ENCODE measurements at regions not wholly inside any gene's neighbourhood (a gene's known extent, or its start where the extent isn't known, plus 50 kb on each side); places are given as distances from the start of the nearest gene placed in this dataset.

- no peak for DNase-seq (ENCODE audit: low read depth in 3 of 3)
These were observed 222.9 kb downstream of the BRD1 start for GRCh38 chr22:49604732-49605302.

- no peak for DNase-seq (ENCODE audit: low read depth in 3 of 3)
These were observed 224.7 kb downstream of the BRD1 start for GRCh38 chr22:49603016-49603415.

DNA sequence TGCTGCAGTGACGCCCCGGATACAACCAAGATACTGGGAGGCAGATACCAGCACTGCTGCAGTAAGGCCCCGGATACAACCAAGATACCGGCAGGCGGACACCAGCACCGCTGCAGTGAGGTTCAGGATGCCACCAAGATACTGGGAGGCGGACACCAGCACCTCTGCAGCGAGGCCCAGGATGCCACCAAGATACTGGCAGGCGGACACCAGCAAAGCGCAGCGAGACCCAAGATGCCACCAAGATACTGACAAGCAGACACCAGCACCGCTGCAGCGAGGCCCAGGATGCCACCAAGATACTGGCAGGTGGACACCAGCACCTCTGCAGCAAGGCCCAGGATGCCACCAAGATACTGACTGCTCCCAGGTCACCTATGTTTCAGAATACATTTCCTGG lies 225.2 kb downstream of the BRD1 start:
- no peak for DNase-seq (ENCODE audit: low read depth in 3 of 3)

GRCh38 chr22:49601614-49602321 lies 225.9 kb downstream of the BRD1 start:
- DNase-seq (ENCODE audit: low read depth in 3 of 3), result no peak

DNA sequence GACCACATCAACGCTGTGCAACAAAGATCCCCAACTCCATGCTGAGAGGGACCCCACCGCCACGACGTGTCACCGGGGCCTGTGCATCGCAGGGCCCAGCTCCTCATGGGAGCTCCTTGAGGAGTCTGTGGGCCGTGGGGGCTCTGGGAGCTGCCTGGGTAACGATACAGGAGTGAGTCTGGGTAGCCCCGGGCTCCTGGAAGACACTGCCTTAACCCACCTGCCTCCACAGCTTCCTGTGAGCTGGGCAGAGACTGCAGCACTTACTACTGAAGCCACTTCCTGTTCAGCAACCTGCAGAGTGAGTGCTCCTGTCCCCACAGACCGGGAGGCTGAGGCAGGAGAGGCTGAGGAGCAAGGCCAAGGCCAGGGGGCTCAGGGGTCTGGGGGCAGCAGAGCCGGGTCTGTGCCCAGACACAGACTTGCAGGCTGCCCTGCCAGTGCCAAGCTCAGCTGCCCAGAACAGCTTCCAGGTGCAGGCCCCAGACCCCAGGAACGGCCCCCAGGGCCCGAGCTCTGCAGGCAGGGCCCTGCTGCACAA lies 226.7 kb downstream of the BRD1 start:
- DNase-seq (ENCODE audit: low read depth in 3 of 3), result no peak

DNA sequence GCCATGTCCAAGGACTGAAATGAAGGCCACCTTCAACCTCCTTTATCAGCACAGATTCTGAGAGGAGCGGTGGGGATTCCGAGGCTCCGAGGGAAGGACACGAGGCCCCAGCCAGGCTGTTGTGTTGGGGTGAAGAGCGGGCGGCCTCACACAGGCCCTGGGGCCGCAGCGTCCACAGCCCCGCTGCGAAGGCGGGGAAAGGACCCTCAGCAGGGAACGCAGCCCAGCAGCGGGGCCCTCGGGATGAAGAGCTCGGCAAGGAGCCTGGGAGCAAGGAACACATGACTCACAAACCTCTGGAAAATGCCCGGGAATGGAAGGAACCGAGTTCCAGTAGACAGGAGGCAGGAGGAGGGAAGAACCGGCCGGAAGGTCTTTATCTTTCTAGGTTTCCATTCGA lies 227.2 kb downstream of the BRD1 start:
- DNase-seq (ENCODE audit: low read depth in 3 of 3), result no peak

GRCh38 chr22:49599691-49600455 lies 227.8 kb downstream of the BRD1 start:
- DNase-seq (ENCODE audit: low read depth in 3 of 3), result no peak

- DNase-seq (ENCODE audit: low read depth in 3 of 3), result no peak
These were observed 228.6 kb downstream of the BRD1 start for GRCh38 chr22:49599039-49599438.

GRCh38 chr22:49598338-49598737 lies 229.3 kb downstream of the BRD1 start:
- DNase-seq (ENCODE audit: low read depth in 3 of 3), result no peak

GRCh38 chr22:49597428-49598039 lies 230.1 kb downstream of the BRD1 start:
- no peak for DNase-seq (ENCODE audit: low read depth in 3 of 3)

DNA sequence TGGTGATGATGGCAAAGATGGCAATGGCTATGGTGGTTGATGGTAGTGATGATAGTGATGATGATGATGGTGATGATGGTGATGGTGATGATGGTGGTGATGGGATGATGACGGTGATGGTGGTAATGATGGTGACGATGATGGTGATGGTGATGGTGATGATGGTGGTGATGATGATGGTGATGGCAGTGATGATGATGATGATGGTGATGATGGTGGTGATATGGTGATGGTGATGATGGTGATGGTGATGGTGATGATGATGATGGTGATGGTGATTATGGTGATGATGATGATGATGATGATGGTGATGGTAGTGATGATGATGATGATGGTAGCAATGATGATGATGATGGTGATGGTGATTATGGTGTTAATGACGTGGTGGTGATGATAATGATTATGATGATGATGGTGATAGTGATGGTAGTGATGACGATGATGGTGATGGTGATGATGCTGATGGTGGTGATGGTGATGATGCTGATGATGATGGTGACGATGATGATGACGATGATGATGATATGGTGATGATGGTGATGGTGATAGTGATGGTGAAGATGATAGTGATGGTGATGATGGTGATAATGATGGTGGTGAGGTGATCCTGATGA lies 232.1 kb downstream of the BRD1 start:
- DNase-seq (ENCODE audit: low read depth in 3 of 3), result no peak

DNA sequence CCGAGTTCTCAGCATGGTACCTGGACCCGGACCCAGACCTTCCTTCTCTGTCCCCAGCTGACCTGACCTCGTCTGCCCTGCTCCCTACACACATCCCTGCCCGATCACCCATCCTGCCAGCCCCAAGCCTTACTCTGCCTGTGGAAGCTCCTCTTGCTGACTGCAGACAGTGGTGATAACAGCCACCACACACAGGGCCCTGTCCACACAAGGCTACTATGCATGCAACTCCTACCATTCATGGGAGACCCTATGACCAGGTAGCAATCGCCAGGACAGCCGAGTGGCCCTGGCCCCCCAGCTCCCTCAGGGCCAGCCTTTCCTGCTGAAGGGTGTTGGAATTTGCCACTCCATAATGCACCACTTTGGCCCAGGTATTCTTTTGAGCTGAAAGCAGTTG lies 233.6 kb downstream of the BRD1 start:
- DNase-seq (ENCODE audit: low read depth in 3 of 3), result no peak

DNA sequence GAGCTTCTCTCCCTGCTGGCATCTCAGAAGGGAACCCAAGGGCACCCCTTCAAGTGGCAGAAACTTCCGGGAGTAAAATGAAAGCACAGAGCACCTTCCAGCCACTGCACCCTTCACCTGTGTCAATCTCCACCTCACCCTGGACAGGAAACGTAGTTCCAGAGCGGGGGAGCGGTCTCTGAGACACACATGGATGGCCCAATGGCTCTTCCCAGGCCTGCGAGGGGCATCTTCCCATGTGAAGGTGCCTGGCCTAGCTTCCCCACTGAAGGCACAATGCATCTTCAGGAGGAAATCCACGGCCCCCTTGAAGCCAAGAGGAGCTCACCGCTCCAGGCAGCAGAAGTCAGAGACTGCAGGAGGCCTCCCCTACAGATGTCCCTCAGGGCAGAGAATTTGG lies 234.2 kb downstream of the BRD1 start:
- DNase-seq (ENCODE audit: low read depth in 3 of 3), result no peak

DNA sequence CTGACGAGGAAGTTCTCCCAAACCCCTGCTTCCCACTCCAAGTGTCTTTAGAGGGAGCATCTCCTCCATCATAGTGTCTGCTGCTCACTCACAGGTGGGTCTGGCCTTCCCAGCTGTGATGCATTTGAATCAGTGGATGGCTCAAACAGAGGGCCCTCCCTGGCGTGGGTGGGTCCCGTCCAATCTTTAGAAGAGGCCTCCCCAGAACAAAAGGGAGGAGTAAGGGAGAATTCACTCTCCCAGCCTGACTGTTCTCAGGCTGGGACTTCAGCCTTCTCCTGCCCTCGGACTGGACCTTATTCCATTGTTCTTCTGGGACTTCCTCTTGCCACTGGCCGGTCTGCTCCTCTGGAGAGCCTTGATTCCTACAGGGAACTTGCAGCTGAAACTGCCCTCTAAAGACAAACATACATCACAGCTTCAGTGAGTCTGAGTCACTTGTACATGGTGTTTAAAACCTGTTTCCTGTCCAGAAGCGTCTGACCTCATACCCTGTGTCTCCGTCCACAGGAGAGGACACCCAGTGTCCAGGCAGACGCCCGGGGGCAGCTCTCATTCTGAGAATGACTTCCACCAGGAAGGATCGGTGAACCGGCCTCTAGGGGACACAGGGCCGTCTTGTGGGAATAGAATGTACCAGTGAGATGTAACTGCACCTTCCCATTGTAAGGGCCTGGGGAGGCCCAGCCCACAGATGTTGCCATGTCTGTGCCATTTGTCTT lies 234.7 kb downstream of the BRD1 start:
- no peak for DNase-seq (ENCODE audit: low read depth in 3 of 3)

GRCh38 chr22:49590851-49591445 lies 236.7 kb downstream of the BRD1 start:
- no peak for DNase-seq (ENCODE audit: low read depth in 3 of 3)

DNA sequence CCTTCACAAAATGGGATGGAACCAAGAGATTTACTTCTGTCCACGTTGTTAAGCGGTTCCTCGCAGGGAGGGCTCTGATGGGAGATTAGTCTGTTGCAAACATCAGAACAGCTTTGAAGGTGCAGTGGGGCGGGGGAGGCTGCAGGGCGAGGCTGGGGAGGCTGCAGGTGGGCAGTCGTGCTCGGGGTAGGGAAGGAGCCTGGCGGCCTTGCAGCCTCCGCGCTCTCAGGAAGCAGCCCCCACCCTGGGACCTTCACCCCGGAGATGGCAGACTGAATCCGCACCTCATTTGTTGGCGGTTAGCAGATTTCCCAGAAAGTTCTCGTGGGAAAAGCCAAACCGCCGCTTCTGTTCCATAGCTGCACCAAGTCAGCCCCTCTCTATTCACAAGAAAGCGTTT lies 237.3 kb downstream of the BRD1 start:
- no peak for DNase-seq (ENCODE audit: low read depth in 3 of 3)

DNA sequence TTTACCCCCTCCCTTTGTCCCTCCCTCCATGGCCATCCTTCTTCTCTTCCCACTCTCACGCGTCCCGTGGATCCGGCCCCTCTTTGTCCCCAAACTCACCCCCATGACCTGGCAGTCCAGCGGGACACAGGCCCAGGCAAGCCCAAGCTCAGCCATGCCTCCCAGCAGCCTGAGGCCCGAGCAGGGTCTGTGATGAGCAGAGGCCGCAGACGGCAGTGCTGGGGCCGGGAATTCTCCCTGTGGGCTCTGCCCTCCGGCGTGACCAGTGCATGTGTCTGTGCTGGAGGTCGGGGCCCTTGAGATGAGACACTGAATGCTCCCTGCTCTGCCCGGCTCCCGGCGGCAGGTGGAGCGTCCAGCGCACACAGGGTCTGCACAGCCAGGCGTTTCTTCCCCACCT lies 237.9 kb downstream of the BRD1 start:
- no peak for DNase-seq (ENCODE audit: low read depth in 3 of 3)

DNA sequence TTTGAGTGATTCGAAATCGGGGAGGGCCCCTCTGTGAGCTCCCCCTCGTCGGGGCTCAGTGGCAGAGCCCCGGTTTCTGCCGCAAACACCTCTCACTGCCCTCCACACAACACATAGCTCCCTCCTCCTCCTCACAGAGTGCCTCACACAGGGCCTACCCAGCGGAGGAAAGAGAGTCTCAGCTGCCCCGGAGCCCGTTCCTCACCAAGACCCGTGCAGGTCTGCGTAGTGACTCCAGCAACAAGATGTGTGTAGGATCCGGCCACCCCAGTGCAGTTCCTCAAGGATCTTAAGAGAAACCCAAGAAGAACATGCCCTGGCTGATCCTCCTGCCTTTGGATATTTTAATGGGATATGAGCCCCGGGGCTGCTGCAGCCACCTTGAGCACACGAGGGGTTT lies 238.4 kb downstream of the BRD1 start:
- no peak for DNase-seq (ENCODE audit: low read depth in 3 of 3)

DNA sequence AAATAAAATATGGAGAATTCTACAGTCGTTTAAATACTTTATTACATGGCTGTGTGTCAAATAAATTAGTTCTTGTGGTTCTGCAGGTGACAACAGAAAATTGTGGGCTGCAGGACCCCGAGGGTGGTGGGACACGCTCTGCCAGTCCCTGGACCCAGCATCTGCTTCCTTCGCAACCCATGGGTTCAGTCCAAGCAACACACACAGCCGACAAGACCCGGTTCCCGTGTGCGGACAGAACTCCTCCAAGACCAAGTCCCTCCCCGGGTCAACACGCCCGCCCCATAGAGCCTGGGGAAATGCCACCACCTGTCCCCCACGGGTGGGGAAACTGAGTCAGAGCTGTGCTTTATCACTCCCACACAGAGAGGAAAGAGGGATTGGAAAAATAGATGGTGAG lies 238.9 kb downstream of the BRD1 start:
- no peak for DNase-seq (ENCODE audit: low read depth in 3 of 3)

- DNase-seq (ENCODE audit: low read depth in 3 of 3), result no peak
These were observed 239.7 kb downstream of the BRD1 start for GRCh38 chr22:49587987-49588386.

DNA sequence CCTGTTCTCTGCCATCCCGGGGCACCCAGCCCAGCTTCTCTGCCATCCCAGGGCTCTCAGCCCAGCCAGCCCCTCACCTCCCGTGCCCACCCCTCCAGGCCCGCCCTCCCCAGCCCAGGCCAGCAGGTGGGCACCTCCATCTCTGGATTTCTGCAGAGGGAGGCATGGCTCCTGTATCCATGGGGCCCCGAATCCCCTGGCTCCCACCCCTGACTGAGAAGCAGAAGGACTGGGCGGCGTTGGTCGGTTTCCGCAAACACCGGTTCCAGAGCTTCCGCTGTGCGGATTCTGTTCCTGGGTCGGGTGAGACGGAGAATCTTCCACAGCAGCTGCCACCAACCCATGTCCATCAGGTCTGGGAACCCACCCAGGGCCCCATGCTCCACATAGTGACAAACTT lies 240.3 kb downstream of the BRD1 start:
- no peak for DNase-seq (ENCODE audit: low read depth in 3 of 3)
